ENCODE measurements at regions not wholly inside any gene's neighbourhood (a gene's known extent, or its start where the extent isn't known, plus 50 kb on each side); places are given as distances from the start of the nearest gene placed in this dataset.
A peak's percentile ranks its signal among the peaks of the same experiment; 100 is the strongest.

DNA sequence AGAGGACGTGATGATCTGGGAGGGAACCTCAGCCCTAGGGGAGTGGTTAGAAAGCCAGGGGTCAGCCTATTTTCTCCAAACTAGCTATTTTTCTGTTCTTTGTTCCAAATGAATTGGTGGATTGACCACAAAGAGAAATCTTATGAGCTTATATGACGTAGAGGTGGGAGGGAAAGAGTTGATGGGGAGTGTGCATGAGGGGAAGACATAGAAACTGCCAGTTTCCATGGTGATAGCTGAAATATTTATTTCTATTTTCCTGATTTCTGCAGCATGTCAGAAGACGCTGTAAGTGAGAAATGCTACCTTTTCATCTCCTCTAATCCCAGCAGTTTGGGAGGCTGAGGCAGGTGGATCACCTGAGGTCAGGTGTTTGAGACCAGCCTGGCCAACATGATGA, 51.4 kb upstream of the CISTR start:
- no peak for DNase-seq (ENCODE audit: low read depth)
- TF ChIP-seq, protein P1, sequence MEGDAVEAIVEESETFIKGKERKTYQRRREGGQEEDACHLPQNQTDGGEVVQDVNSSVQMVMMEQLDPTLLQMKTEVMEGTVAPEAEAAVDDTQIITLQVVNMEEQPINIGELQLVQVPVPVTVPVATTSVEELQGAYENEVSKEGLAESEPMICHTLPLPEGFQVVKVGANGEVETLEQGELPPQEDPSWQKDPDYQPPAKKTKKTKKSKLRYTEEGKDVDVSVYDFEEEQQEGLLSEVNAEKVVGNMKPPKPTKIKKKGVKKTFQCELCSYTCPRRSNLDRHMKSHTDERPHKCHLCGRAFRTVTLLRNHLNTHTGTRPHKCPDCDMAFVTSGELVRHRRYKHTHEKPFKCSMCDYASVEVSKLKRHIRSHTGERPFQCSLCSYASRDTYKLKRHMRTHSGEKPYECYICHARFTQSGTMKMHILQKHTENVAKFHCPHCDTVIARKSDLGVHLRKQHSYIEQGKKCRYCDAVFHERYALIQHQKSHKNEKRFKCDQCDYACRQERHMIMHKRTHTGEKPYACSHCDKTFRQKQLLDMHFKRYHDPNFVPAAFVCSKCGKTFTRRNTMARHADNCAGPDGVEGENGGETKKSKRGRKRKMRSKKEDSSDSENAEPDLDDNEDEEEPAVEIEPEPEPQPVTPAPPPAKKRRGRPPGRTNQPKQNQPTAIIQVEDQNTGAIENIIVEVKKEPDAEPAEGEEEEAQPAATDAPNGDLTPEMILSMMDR (IDR thresholded peaks at IDR 0.05; ENCODE audit: insufficient read depth, low read depth, low read length, missing control alignments): no peak
- H3K4me3 ChIP-seq (ENCODE audit: low read length): no peak overlapping the region

DNA sequence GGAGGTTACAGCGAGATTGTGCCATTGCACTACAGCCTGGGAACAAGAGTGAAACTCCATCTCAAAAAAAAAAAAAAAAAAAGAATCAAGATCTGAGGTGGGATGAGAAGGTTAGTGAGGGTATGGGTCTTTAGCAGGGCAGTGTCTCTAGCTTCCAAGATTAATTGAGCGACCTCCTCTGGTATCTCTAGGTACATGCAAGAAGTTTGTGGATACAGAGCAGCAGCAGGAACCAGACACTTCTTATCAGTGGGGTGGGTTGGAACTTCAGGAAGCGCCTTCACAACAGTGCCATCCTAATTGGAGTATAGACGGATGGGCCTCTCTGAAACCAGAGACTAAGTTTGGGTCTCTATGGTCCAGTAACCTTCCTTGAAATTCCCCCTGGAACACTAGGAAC, 51.9 kb upstream of the CISTR start:
- H3K4me3 ChIP-seq (ENCODE audit: low read length): no peak overlapping the region
- no peak for DNase-seq (ENCODE audit: low read depth)
- TF ChIP-seq, protein P1 (IDR thresholded peaks at IDR 0.05; ENCODE audit: insufficient read depth, low read depth, low read length, missing control alignments): no peak

DNA sequence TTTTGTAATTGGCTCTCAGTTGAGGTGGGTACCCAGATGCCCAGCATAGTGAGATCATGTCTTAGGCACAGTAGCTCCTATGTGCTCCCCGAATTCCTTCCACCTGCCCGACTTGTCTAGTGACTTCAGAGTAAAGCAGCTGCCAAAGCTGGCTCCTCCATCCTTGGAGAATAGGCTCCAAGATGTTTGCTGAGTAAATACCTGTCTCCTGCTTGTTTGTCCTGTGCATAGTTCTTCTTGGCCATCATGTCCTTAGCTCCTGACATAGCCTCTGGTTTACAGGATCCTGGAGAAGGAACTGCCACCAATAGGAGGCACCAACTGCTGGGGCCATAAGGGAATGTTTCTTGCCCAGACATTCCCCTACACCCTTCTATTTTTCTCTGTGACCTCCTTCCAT, 52.6 kb upstream of the CISTR start:
- TF ChIP-seq, protein P1 (IDR thresholded peaks at IDR 0.05; ENCODE audit: insufficient read depth, low read depth, low read length, missing control alignments): no peak
- H3K4me3 ChIP-seq (ENCODE audit: low read length): no peak overlapping the region
- peak; percentile 39 for DNase-seq (ENCODE audit: low read depth)

DNA sequence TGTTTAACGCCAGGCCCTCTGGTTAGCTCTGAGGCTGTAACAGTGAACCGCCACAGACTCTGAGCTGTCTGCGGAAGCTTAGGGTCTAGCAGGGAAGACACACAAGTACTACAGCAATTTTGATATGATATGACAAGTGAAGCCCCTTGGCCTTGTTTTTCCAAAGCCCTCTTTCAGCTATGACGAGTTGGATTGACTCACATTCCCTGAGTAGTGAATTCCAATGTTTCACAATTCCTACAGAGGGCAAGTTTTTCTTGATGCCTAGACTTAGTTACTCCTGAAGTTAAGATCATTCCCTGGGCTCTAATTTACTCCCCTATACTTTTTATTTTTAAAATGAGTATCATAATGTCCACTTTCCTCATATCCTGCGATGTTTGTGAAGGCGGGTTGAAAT, 53.3 kb upstream of the CISTR start:
- no peak overlapping the region for H3K4me3 ChIP-seq (ENCODE audit: low read length)
- TF ChIP-seq, protein P1 (IDR thresholded peaks at IDR 0.05; ENCODE audit: insufficient read depth, low read depth, low read length, missing control alignments): no peak
- DNase-seq (ENCODE audit: low read depth): peak; percentile 62

DNA sequence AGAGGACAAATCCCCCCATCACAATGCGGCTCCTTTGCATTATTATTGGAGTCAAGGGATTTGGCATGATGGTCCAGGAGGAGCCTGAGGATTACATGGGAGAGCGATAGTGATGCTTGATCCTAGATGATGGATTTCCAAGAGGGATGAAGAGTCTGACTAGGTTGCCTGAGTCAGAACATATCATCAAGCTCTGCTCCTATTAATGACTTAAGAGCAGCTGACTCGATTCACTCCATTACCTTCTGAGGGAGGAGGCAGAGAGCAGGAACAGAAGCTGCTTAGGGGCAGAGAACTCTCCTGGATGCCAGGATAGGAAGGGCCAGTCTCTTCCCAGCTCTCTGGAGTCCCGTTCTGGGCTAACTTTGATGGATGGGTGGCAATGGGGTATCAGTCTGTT, 54.0 kb upstream of the CISTR start:
- H3K4me3 ChIP-seq (ENCODE audit: low read length): no peak overlapping the region
- DNase-seq (ENCODE audit: low read depth): peak; percentile 41
- TF ChIP-seq, protein P1 (IDR thresholded peaks at IDR 0.05; ENCODE audit: insufficient read depth, low read depth, low read length, missing control alignments): no peak

DNA sequence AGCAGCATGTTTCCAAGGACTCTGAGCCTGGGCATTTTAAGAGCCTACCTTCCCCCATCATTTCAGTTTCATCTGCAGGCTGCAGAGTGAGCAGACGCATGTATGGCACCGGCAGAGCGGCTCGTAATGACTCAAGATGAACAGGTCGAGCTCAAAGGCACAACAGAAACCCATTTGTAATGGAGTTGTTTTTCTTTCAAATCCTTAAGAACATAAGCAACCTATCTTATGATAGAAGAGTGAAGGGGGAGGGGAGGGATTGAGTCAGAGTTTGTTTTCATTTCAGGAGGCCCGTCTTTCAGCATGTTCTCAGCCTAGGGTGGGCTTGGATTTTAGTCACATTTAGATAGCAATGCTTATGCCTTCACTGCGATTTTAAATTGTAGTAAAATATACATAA, 54.9 kb upstream of the CISTR start:
- peak; percentile 55 for DNase-seq (ENCODE audit: low read depth)
- TF ChIP-seq, protein P1 (IDR thresholded peaks at IDR 0.05; ENCODE audit: insufficient read depth, low read depth, low read length, missing control alignments): no peak
- H3K4me3 ChIP-seq (ENCODE audit: low read length): no peak overlapping the region

DNA sequence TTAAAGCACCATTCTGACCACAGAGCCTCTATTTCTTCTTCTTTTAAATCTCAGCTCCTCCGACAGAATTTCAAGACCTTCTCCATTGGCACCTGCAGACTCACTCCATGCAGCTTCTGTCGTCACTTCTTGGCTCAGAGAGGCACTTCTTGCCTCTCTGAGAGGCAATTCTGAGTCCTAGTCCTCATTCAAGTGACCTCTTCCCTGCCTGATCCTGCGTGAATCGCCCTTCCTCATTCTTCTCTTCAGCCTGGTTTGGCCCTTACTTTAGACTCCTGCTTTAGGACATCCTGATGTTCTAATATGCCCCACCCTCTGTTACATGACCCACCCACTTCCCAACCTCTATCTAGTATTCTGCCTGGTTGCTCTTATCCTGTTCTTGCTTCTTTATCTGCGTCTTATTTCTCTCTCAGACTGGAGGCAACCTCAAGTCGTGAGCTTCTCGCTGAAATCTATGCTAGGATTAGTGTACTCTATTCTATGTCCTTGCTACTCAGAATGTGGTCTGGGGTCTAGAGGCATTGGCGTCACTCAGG, 55.6 kb upstream of the CISTR start:
- no peak for DNase-seq (ENCODE audit: low read depth)
- TF ChIP-seq, protein P1 (IDR thresholded peaks at IDR 0.05; ENCODE audit: insufficient read depth, low read depth, low read length, missing control alignments): no peak
- H3K4me3 ChIP-seq (ENCODE audit: low read length): no peak overlapping the region

All from epithelial cell of esophagus (primary cell).